Anterior cingulate cortex (tissue), 58 donors: ENCODE measurements at regions not wholly inside any gene's neighbourhood (a gene's known extent, or its start where the extent isn't known, plus 50 kb on each side); places are given as distances from the start of the nearest gene placed in this dataset.

Source experiments
- DNase-seq, 58 donors: peaks; one replicate each; lab custom pipeline; 2025; lab: John Stamatoyannopoulos, UW

DNA sequence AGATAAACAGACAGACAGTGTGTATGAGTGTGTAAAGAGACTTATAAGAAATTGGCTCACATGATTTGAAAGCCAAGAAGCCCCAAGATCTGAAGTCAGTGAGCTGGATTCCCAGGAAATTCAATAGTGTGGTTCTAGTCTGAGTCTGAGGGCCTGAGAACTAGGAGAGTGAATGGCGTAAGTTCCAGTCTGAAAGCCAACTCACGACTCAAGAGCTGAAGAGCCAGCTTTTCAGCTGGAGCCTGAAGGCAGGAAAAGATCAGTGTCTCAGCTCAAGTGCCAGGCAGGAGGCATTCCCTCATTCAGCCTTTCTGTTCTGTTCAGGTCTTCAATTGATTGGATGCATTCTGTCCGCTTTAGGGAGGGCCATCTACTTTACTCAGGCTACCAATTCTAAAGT, 257.2 kb downstream of the PLPP3 start:
- peak in 3 of 58 donors; percentile 0 to 8 (median 1) for DNase-seq

DNA sequence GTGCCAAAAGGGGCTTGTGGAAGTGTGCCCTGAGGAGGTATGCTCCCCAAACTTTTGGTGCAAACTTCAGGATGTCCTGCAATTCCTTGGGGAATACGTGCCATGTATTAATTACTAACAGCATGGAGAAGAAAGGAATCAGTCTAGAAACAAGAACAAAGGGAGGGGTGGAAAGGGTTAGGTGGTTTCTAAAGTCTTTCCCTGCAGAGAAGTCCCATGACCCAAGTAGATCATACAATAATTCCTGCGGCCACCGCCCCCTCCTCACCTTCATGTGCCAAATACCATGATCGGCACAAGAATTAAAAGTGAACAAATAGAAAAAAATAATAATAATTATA, 258.2 kb downstream of the PLPP3 start:
- no peak for DNase-seq

GRCh38 chr1:56320464-56321149, 258.8 kb downstream of the PLPP3 start:
- no peak for DNase-seq

- DNase-seq = no peak
These were observed 261.6 kb downstream of the PLPP3 start for GRCh38 chr1:56317722-56318121.

DNA sequence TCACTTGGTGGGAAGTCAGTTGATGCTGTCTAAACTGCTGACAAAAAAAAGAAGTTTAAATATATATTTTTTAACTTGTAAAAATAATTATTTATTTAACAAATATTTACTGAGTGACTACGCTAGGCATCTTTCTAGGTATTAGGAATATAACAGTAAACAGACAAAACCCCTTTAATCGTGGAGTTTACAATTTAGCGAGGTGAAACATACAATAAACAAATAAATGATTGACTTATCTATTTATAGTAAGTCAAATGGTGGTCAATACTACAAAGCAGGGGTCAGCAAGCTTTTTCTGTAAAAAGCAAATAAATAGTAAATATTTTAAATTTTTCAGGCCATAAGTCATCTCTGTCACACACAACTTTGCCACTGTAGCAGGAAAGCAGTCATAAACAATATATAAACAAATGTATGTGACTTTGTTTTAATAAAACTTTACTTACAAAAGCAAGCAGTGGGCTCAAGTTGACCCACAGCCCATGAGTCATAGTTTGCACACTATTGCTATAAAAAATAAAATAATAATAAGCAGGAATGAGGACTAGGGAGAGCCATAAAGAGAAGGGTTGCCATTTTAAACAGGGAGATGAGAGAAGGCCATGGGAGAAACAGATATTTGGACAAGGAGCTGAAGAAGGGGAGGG, 263.9 kb downstream of the PLPP3 start:
- no peak for DNase-seq

GRCh38 chr1:56313560-56313959, 265.8 kb downstream of the PLPP3 start:
- no peak for DNase-seq

GRCh38 chr1:56311766-56312165, 267.6 kb downstream of the PLPP3 start:
- no peak for DNase-seq

DNA sequence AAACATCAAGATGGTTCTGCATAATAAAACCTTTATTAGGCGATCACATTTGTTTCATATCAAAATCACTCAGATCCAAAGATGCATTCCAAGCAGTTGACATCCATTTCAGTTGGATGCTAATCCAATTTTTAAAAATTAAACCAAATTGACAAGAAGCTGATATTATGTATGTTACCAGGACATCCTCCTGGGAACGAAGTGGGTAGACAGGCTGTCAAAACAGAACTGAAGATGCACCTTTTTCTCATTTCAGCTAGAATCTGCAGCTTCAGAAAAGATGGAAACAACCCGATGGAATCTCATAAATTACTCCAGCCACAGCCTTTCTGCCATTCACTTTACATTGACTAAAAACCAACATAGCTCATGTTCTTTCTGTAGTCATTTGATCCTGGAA, 268.4 kb downstream of the PLPP3 start:
- DNase-seq = no peak

DNA sequence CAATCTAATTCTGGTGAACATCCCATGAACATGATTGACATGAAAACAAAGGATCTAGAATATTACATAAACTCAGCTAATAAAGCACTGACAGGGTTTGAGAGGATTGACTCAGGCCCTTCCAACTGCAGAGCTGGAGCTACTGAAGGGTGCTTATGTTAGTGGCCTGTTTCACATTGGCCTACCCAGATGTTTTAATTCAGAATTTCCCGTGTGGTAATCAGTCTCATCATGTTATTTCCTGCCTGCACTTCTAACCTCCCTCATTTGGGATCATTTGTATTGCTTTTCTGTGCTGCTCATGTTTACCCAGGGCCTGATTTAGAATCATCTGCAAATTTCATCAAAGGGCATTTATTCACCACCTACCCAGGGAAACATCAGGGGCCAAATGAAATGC, 270.3 kb downstream of the PLPP3 start:
- no peak for DNase-seq

- DNase-seq = no peak
These were observed 274.4 kb downstream of the PLPP3 start for GRCh38 chr1:56304975-56305374.

GRCh38 chr1:56303805-56304204, 275.6 kb downstream of the PLPP3 start:
- no peak for DNase-seq

GRCh38 chr1:56302878-56303277, 276.5 kb downstream of the PLPP3 start:
- no peak for DNase-seq

- no peak for DNase-seq
These were observed 277.6 kb downstream of the PLPP3 start for GRCh38 chr1:56301791-56302190.

DNA sequence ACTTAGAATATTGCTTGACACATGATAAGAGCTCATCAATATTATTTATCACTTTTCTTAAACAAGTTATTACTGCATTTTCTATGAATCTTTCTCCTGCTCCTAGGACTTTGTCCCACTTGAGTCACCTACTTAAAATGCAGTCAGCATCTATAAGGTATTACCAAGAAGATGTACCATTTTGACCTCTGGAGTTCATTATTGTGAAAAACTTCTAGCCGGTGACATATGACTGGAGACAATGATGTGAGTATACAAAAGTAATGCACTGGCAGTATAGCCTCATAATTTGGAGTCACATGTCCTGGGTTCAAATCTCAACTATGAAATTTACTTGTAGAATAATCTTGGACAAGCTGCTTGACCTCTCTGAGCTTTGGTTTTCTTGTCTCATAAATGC, 278.5 kb downstream of the PLPP3 start:
- DNase-seq = no peak

DNA sequence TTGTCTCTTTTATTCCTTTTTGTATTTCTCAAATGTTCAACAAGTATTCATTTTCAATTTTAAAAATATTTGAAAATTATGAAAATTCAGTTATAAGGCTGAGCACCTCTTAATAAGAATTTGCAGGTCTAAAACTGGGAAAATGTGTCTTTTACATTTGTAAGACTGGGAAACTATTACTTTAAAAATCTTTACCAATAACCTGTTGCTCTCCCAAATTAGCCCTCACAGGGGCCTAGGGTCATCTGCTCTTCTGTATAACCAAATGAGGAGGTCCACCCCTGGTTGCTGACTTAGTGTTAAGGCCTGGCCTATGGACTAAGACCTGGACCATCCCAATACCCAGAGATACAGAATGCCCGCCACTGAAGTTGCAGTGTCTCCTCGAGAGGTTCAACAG, 280.5 kb downstream of the PLPP3 start:
- no peak for DNase-seq

GRCh38 chr1:56297904-56298303, 281.5 kb downstream of the PLPP3 start:
- no peak for DNase-seq

GRCh38 chr1:56297208-56297607, 282.2 kb downstream of the PLPP3 start:
- DNase-seq = peak in 1 of 58 donors; percentile 3

GRCh38 chr1:56295949-56296929, 283.1 kb downstream of the PLPP3 start:
- DNase-seq = no peak

- no peak for DNase-seq
These were observed 287.9 kb downstream of the PLPP3 start for GRCh38 chr1:56291374-56291919.

DNA sequence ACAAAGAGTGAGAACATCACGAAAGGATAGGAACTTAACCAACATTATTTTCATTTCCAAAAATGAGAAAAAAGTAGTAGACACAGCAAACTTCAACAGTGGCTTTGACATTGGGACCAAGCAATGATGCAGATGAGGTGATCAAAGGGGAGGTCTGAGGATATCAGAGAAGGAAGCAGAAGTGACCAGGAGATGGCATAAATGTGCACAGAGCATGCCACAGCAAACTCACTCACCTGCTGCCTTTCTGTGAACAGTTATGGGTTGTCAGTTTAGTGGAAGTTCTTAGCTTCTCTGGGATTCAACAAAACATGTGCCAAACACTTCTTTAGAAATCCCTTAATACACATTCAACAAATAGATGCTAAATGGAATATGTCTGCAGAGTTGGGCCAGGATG, 290.1 kb downstream of the PLPP3 start:
- no peak for DNase-seq

- DNase-seq = peak in 1 of 58 donors; percentile 4
These were observed 291.6 kb downstream of the PLPP3 start for GRCh38 chr1:56287721-56288120.
